RWPE1 (cell line): ENCODE measurements at regions not wholly inside any gene's neighbourhood (a gene's known extent, or its start where the extent isn't known, plus 50 kb on each side); places are given as distances from the start of the nearest gene placed in this dataset.
"Not testable (repeated sequence)": the region's sequence is repeated elsewhere in the genome, so short reads cannot be mapped to it uniquely, and the experiment has no call there.

ENCODE experiments used
- CTCF ChIA-PET: fragments of 350-600 bp; sonication (Branson Sonifier 250); formaldehyde crosslinking; extraction: SDS; loops from one replicate; lab custom pipeline; 2021; lab: Yijun Ruan, JAX
- POLR2A ChIA-PET: fragments of 400-600 bp; formaldehyde crosslinking; extraction: SDS; loops from one replicate; lab custom pipeline; 2020; ENCODE audit warnings: antibody characterized with exemption; ENCODE audit not compliant: low non-redundant PET; lab: Yijun Ruan, JAX
- DNase-seq: peaks from one replicate; pipeline ENCODE4 v3.0.0; 2012; ENCODE audit warnings: low spot score
- H3K27ac ChIP-seq: fragments of 450-650 bp; 2 replicates; pipeline ENCODE4 v1.5.1; 2017

GRCh38 chr16:33773966-33774365 lies 314.6 kb downstream of the TP53TG3F start:
- CTCF ChIA-PET, POLR2A ChIA-PET, DNase-seq, H3K27ac ChIP-seq: not testable (repeated sequence)

DNA sequence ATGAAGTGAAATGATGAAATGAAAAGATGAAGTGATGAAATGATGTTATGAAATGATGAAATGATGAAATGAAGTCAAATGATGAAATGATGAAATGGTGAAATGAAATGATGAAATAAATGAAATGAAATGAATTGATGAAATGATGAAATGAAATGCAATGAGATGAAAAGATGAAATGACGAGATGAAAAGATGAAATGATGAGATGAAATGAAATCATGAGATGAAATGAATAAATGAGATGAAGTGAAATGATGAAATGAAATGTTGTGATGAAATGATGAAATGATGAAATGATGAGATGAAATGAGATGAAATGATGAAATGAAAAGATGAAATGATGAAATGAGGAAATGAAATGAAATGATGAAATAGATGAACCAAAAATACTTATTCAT lies 315.3 kb downstream of the TP53TG3F start:
- CTCF ChIA-PET, POLR2A ChIA-PET, H3K27ac ChIP-seq, DNase-seq: not testable (repeated sequence)

DNA sequence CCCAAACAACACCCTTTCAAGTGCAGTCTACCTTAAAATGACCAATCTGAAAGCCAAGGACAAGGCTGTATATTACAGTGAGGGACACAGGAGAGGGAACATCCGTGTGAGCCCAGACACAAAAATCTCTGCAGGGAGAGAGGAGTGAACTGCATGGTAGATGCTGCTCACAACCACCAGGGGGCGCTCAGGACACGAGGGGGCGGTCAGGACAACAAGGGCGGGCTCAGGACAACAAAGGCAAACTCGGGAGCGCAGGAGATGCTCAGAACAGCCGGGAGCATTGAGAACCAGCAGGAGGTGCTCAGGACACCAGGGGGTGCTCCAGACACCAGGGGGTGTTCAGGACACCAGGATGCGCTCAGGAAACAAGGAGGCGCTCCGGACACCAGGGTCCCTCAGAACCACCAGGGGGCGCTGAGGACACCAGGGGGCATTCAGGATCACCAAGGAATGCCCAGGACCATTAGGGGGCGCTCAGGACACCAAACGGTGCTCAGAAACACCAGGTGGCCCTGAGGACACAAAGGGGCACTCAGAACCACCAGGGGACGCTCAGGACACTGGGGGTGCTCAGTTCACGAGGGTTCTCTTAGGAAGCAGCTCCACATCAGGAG lies 357.0 kb downstream of the TP53TG3F start:
- H3K27ac ChIP-seq, POLR2A ChIA-PET, DNase-seq: not testable (repeated sequence)
- CTCF ChIA-PET = interaction anchor here (0.7 to 1.1 kb wide), 3 partner anchors 18 to 1909 kb away, joined by 3 to 4 read pairs (median 3); no protein-coding TSS in a partner anchor

DNA sequence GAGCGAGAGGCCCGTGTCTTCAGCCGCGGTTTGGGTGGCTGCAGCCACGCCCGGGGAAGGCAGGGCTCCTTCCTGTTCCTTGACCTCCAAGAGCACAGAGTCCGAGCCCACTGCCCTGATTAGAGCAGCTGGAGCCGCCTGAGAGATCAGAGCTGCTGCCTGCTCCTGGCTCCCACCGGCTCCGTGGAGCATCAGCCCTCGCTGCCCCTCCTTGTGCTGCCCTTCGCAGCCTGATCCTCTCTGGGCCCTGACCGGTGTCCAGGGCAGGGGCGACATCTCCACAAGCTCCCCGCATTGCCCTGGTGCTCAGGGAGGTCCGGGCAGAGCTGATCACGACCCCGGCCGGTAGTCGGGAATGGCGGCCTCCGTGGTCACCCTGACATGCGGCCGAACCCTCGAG lies 365.3 kb downstream of the TP53TG3F start:
- CTCF ChIA-PET, H3K27ac ChIP-seq, POLR2A ChIA-PET, DNase-seq: not testable (repeated sequence)

GRCh38 chr16:33827522-33827921 lies 368.1 kb downstream of the TP53TG3F start:
- POLR2A ChIA-PET, DNase-seq, CTCF ChIA-PET, H3K27ac ChIP-seq: not testable (repeated sequence)

DNA sequence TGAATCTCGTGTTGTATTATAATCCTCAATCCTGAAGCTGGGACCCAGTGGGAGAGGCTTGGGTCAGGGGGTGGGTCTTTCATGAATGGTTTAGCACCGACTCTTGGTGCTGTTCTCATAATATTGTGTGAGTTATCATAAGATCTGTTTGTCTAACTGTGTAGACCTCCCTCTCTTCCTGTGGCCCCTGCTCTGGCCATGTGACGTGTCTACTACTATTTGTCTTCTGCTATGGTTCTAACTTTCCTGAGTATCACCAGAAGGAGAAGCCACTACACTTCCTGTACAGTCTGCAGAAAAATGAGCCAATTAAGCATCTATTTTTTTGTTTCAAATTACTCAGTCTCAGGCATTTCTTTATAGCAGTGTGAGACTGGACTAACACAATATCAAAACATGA lies 379.7 kb downstream of the TP53TG3F start:
- H3K27ac ChIP-seq, DNase-seq, POLR2A ChIA-PET, CTCF ChIA-PET: not testable (repeated sequence)

GRCh38 chr16:33844533-33844932 lies 385.1 kb downstream of the TP53TG3F start:
- POLR2A ChIA-PET, CTCF ChIA-PET, DNase-seq, H3K27ac ChIP-seq: not testable (repeated sequence)
